ENCODE measurements at regions not wholly inside any gene's neighbourhood (a gene's known extent, or its start where the extent isn't known, plus 50 kb on each side); places are given as distances from the start of the nearest gene placed in this dataset.

DNA sequence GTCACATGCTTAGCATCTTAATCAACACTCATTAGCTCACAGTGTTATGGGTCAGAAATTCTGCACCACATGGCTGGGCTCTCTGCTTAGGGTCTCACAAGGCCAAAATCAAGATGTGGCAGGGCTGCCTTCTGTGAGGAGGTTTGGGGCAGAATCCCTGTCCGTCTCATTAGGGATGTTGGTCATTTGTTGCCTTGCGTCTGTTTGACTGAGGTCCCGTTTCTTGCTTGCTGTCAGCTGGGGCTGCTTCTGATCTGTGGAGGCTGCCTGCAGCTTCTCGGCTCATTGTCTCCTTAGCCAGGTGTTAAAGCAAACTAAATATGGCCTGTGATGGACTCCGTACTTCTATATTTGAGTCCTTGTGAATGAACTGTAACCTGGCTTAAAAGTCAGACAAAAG, 146.5 kb downstream of the NDUFA10 start:
- DNase-seq (ENCODE audit: low read depth in 4 of 6, low spot score in 6 of 6): peak in 1 of 6 donors; percentile 10
- H3K4me1 ChIP-seq (ENCODE audit: control insufficient read depth, insufficient read depth, low read length): peaks cover 18% of the 10 kb centered on the region
- WGBS (ENCODE audit: insufficient coverage): 62% methylated on average over 5 of the region's 5 CpGs

DNA sequence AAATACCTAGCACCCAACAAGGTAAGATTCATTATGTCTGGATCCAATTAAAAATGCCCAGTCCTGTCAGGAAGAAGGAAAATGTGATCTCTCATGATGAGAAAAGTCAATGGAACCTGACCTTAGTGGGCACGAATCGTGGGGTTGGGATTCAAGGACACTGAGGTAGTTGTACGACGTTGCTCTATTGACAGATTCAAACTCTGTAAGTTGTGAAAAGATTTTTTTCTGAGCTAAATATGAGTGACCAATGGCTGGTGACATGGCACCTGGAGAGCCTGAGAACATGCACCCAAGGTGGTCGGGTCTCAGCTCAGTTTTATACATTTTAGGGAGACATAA, 148.2 kb downstream of the NDUFA10 start:
- H3K36me3 ChIP-seq (ENCODE audit: control insufficient read depth, insufficient read depth, low read length): no peaks in the 10 kb centered on the region
- H3K4me3 ChIP-seq (ENCODE audit: low read depth, low read length): no peak overlapping the region
- no peak overlapping the region for H3K27ac ChIP-seq (ENCODE audit: low read depth, low read length)
- DNase-seq (ENCODE audit: low read depth in 4 of 6, low spot score in 6 of 6): no peak
- 98% methylated on average over 4 of the region's 5 CpGs for WGBS (ENCODE audit: insufficient coverage)
- H3K9me3 ChIP-seq (ENCODE audit: control insufficient read depth, insufficient read depth, low read length): peaks cover 2% of the 10 kb centered on the region
- peaks cover 12% of the 10 kb centered on the region for H3K4me1 ChIP-seq (ENCODE audit: control insufficient read depth, insufficient read depth, low read length)
- no peaks in the 10 kb centered on the region for H3K27me3 ChIP-seq (ENCODE audit: control insufficient read depth, insufficient read depth, low read length)

More for the DNA sequence above, 146.5 kb downstream of the NDUFA10 start:
- peaks cover 2% of the 10 kb centered on the region for H3K9me3 ChIP-seq (ENCODE audit: control insufficient read depth, insufficient read depth, low read length)
- no peak overlapping the region for H3K27ac ChIP-seq (ENCODE audit: low read depth, low read length)
- no peak overlapping the region for H3K4me3 ChIP-seq (ENCODE audit: low read depth, low read length)
- no peaks in the 10 kb centered on the region for H3K27me3 ChIP-seq (ENCODE audit: control insufficient read depth, insufficient read depth, low read length)
- H3K36me3 ChIP-seq (ENCODE audit: control insufficient read depth, insufficient read depth, low read length): no peaks in the 10 kb centered on the region

DNA sequence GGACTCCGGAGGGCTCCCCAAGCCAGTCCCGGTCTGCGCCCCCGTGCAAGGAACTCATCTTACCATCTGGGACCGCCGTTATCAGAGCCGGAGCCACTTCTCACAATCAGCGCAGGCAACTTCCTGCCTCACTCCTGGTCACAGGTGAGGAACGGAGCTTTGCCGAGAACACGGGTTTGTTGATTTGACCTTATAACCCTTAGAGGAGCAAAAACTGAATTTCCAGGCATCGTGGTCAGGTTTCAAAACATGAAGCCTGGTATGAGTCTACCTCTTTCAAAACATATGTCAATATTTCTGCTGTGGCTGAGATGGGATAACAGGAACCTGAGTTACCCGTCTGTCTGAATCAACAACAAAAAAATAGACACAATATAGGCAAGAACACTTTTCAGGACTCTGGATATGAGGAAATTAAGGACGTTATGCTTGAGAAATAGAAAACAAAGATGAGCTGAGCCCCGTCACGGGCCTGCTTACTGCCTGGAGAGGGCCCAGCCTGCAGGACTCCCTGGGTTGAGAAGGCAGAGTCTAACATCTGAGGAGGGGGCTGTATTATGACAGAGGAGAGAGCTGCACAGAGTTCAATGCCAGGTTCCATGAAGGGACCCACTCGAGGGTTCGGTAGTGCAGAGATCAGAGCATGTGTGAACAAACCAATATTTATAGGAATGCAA, 148.7 kb downstream of the NDUFA10 start:
- H3K9me3 ChIP-seq (ENCODE audit: control insufficient read depth, insufficient read depth, low read length): peaks cover 2% of the 10 kb centered on the region
- H3K27ac ChIP-seq (ENCODE audit: low read depth, low read length): no peak overlapping the region
- no peak overlapping the region for H3K4me3 ChIP-seq (ENCODE audit: low read depth, low read length)
- no peaks in the 10 kb centered on the region for H3K36me3 ChIP-seq (ENCODE audit: control insufficient read depth, insufficient read depth, low read length)
- DNase-seq (ENCODE audit: low read depth in 4 of 6, low spot score in 6 of 6): no peak
- H3K27me3 ChIP-seq (ENCODE audit: control insufficient read depth, insufficient read depth, low read length): no peaks in the 10 kb centered on the region
- WGBS (ENCODE audit: insufficient coverage): 92% methylated on average over 8 of the region's 18 CpGs
- peaks cover 7% of the 10 kb centered on the region for H3K4me1 ChIP-seq (ENCODE audit: control insufficient read depth, insufficient read depth, low read length)

DNA sequence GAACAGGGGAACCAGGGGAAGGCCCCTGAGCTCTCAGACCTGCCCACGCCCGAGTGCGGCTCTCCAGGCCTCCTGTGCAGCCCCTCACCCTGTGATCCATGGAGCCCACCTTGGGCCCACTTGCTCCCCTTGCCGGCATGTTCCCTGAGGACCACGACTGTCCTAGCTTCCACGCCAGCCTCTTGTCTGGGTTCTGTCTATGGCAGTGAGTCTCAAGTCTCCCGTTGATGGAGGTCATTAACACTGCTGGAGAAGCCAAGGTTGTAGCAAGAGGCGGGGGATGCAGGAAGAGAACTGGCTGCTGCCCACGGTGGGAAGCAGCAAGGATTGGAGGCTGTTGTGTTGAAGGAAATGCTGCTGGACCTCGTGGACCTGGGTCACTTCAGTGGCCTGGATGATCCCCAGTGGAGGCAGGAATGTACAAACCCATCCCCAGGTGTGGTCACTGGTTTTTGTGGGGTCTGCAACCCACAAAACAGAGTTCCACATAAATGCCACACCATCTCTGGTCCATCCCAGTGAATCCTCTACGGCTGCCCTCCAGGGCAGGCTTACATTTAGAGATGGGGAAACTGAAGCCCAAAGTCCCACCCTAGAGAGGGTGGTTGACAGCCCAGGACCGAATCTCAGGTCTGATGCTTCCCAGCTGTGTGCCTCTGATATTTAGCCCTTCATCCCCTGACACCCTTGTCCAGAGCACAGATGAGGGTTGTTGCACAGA, 150.3 kb downstream of the NDUFA10 start:
- 93% methylated on average over 11 of the region's 12 CpGs for WGBS (ENCODE audit: insufficient coverage)
- DNase-seq (ENCODE audit: low read depth in 4 of 6, low spot score in 6 of 6): no peak
- H3K27me3 ChIP-seq (ENCODE audit: control insufficient read depth, insufficient read depth, low read length): no peaks in the 10 kb centered on the region
- no peak overlapping the region for H3K4me3 ChIP-seq (ENCODE audit: low read depth, low read length)
- H3K36me3 ChIP-seq (ENCODE audit: control insufficient read depth, insufficient read depth, low read length): no peaks in the 10 kb centered on the region
- peaks cover 2% of the 10 kb centered on the region for H3K9me3 ChIP-seq (ENCODE audit: control insufficient read depth, insufficient read depth, low read length)
- no peaks in the 10 kb centered on the region for H3K4me1 ChIP-seq (ENCODE audit: control insufficient read depth, insufficient read depth, low read length)
- no peak overlapping the region for H3K27ac ChIP-seq (ENCODE audit: low read depth, low read length)

DNA sequence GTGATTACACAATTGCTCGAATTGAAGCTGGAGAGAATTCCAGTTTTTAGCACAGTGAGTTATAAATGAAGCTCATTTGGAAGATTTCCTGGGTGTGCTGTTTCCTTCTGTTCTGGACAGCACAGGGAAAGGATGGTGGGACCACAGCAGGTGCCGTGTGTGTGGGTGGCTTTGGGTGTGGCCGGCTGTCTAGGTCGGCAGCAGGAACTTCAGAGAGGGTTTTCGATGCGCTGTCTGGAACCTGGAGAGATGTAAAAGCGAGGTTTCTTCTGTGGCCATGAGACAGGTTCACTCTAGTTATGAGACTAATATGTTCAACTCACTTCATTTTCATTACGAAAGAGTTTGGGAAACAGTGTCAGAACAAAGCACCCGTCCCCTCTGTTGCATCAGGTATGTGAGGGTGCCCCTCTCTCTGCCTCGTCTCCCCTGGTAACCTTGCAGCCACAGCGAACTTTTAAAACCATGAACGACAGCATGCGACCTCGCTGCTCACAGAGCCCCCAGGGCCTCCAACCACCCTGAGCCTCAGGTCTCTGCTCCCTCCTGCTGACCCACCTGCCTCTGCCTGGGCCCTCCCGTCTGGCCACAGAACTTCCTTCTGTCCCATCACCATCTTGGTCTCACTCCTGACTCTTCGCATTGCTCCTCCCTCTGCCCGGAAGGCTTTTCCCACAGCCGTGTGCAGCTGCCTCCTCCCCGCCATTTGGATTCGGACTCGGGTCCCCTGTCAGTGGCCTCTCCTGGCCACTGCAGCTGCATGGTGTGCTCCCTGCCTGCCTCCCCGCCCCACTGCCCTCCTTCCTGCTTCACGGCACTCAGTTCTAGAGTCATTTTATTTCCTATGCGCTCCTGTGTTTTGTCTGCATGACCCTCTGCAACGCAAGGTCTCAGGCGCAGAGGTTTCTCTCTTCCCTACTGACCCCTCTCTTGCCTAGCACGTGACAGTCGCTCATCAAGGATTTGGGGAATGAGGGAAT, 151.2 kb downstream of the NDUFA10 start:
- Histone ChIP-seq H3K4me3 (ENCODE audit: low read depth, low read length) (no peak overlapping the region), H3K36me3 (ENCODE audit: control insufficient read depth, insufficient read depth, low read length) (no peaks in the 10 kb centered on the region), H3K4me1 (ENCODE audit: control insufficient read depth, insufficient read depth, low read length) (no peaks in the 10 kb centered on the region), H3K27me3 (ENCODE audit: control insufficient read depth, insufficient read depth, low read length) (no peaks in the 10 kb centered on the region), H3K9me3 (ENCODE audit: control insufficient read depth, insufficient read depth, low read length) (peaks cover 2% of the 10 kb centered on the region), H3K27ac (ENCODE audit: low read depth, low read length) (no peak overlapping the region)
- WGBS (ENCODE audit: insufficient coverage): 75% methylated on average over 17 of the region's 28 CpGs
- peak in 2 of 6 donors; percentile 24 to 34 for DNase-seq (ENCODE audit: low read depth in 4 of 6, low spot score in 6 of 6)

DNA sequence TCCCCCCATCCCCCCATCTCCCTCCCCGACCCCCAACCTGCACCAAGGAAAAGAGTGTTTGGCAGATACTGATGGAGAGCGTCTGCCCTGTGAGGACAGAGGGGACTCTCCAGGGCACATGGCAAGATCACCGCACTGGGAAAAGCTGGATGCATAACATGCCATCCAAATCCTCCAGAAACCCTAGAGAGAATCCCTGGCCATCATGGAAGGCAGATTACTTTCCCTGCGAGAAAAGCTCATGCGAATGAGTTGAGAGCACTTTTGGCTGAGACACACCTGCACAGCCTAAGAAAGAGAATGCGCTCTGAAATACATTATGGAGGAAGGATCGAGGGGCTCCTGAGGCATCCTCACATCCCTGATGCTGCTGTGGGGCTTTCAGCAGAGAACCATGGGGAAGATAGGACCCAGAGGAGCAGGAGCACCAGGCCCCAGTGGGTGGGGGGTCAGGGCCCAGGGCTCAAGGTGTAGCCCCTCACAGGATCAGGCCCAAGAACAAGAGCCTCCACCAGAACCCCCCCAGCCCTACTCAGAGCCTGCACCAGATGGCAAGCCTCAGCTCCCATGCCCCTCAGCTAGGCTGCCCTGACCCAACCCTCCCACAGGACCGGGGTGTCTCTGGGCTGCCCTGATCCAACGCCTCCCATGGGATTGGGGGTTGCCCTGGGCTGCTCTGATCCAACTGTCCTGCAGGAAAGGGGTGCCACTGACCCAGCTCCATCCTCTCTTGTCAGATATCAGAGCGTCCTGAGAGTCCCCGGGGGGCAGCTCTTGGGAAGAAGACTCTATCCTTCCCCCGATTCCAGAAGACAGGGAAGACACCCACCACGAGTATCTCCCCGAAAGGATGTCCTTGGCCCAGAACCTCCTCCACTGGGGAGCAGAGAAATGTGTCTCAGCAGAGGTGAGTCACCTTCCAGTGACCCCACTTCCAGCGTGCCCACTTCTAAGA, 153.4 kb downstream of the NDUFA10 start:
- Histone ChIP-seq H3K27ac (ENCODE audit: low read depth, low read length) (no peak overlapping the region), H3K27me3 (ENCODE audit: control insufficient read depth, insufficient read depth, low read length) (no peaks in the 10 kb centered on the region), H3K36me3 (ENCODE audit: control insufficient read depth, insufficient read depth, low read length) (no peaks in the 10 kb centered on the region), H3K4me3 (ENCODE audit: low read depth, low read length) (no peak overlapping the region), H3K4me1 (ENCODE audit: control insufficient read depth, insufficient read depth, low read length) (no peaks in the 10 kb centered on the region), H3K9me3 (ENCODE audit: control insufficient read depth, insufficient read depth, low read length) (no peaks in the 10 kb centered on the region)
- 89% methylated on average over 8 of the region's 15 CpGs for WGBS (ENCODE audit: insufficient coverage)
- no peak for DNase-seq (ENCODE audit: low read depth in 4 of 6, low spot score in 6 of 6)

DNA sequence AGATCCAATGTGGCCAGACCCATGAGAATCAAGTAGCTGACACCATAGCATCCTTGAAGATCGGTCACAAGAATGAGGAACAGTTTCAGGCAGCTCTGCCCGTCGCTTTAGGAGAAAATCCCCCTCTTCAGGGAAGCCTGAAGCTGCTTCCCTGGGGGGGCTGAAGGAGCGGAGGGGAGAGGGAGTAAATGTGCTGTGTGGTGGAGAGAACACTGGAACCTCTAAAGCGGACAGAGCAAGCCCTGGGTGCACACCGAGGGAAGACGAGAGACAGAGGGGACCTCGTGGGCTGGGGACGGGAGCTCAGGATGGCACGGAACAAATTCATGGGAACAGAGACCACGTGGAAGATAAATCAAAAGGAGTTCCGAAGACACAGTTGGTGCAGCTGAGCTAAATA, 154.3 kb downstream of the NDUFA10 start:
- WGBS (ENCODE audit: insufficient coverage): 77% methylated on average over 12 of the region's 12 CpGs
- no peaks in the 10 kb centered on the region for H3K4me1 ChIP-seq (ENCODE audit: control insufficient read depth, insufficient read depth, low read length)
- no peaks in the 10 kb centered on the region for H3K27me3 ChIP-seq (ENCODE audit: control insufficient read depth, insufficient read depth, low read length)
- H3K36me3 ChIP-seq (ENCODE audit: control insufficient read depth, insufficient read depth, low read length): no peaks in the 10 kb centered on the region
- H3K9me3 ChIP-seq (ENCODE audit: control insufficient read depth, insufficient read depth, low read length): no peaks in the 10 kb centered on the region
- no peak overlapping the region for H3K4me3 ChIP-seq (ENCODE audit: low read depth, low read length)
- no peak for DNase-seq (ENCODE audit: low read depth in 4 of 6, low spot score in 6 of 6)
- no peak overlapping the region for H3K27ac ChIP-seq (ENCODE audit: low read depth, low read length)

DNA sequence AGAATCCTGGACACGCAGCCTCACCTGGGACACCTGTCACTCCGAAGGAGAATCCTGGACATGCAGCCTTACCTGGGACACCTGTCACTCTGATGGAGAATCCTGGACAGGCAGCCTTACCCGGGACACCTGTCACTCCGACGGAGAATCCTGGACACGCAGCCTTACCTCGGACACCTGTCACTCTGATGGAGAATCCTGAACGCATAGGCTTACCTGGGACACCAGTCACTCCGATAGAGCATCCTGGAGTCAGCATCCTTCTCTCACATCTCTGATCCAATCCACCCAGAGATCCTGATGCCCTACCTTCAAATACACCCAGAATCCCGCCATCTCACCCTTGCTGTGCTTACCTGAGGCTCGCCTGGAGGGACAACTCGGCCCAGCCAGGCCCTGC, 154.9 kb downstream of the NDUFA10 start:
- Histone ChIP-seq H3K36me3 (ENCODE audit: control insufficient read depth, insufficient read depth, low read length) (no peaks in the 10 kb centered on the region), H3K4me1 (ENCODE audit: control insufficient read depth, insufficient read depth, low read length) (no peaks in the 10 kb centered on the region), H3K9me3 (ENCODE audit: control insufficient read depth, insufficient read depth, low read length) (no peaks in the 10 kb centered on the region), H3K4me3 (ENCODE audit: low read depth, low read length) (no peak overlapping the region), H3K27me3 (ENCODE audit: control insufficient read depth, insufficient read depth, low read length) (no peaks in the 10 kb centered on the region), H3K27ac (ENCODE audit: low read depth, low read length) (no peak overlapping the region)
- WGBS (ENCODE audit: insufficient coverage): 94% methylated on average over 12 of the region's 12 CpGs
- no peak for DNase-seq (ENCODE audit: low read depth in 4 of 6, low spot score in 6 of 6)

Data from spinal cord (tissue), 9 donors.